IMR-90 (cell line): ENCODE measurements at regions not wholly inside any gene's neighbourhood (a gene's known extent, or its start where the extent isn't known, plus 50 kb on each side); places are given as distances from the start of the nearest gene placed in this dataset.

Source experiments
- ATAC-seq: fragments of 200-7000 bp; cut with Tn5 transposase; 2 replicates; pipeline ENCODE4 v1.9.1; 2020; ENCODE audit warnings: low read depth, mild to moderate bottlenecking, moderate library complexity
- BruUV-seq: library from RNA; stranded (reverse); fragments of 400-500 nt; replicated peaks from 2 replicates; lab custom pipeline; 2021; lab: Mats Ljungman, UMichigan
- CTCF ChIA-PET: fragments of 300-600 bp; formaldehyde crosslinking; extraction: SDS; loops from one replicate; lab custom pipeline; 2021; ENCODE audit warnings: antibody characterized with exemption; lab: Yijun Ruan, JAX
- POLR2A ChIA-PET: fragments of 300-600 bp; sonication (Branson Sonifier 250); formaldehyde crosslinking; loops from one replicate; lab custom pipeline; 2022; ENCODE audit warnings: antibody characterized with exemption; ENCODE audit not compliant: unreplicated experiment; lab: Charles Lee
- DNase-seq: peaks from one replicate; pipeline ENCODE4 v3.0.0; 2013
- H2AFZ ChIP-seq: replicated peaks from 2 replicates; pipeline ENCODE3; 2013; ENCODE audit warnings: low read length, mild to moderate bottlenecking; ENCODE audit not compliant: poor library complexity
- H2AK5ac ChIP-seq: 2 replicates; pipeline ENCODE4 v1.6.1; 2013; ENCODE audit warnings: low read depth, low read length, inconsistent platforms
- H2AK9ac ChIP-seq: replicated peaks from 2 replicates; pipeline ENCODE3; 2013; ENCODE audit warnings: mild to moderate bottlenecking, low read depth, low read length, moderate library complexity; ENCODE audit not compliant: poor library complexity
- H2BK120ac ChIP-seq: 2 replicates; pipeline ENCODE4 v1.6.1; 2013; ENCODE audit warnings: low read depth, low read length, inconsistent platforms
- H2BK15ac ChIP-seq: 3 replicates; pipeline ENCODE4 v1.6.1; 2013; ENCODE audit warnings: low read depth, low read length, inconsistent platforms
- H2BK20ac ChIP-seq: 2 replicates; pipeline ENCODE4 v1.6.1; 2013; ENCODE audit warnings: low read depth, mild to moderate bottlenecking, inconsistent platforms, low read length, moderate library complexity
- H2BK5ac ChIP-seq: 2 replicates; pipeline ENCODE4 v1.6.1; 2013; ENCODE audit warnings: mild to moderate bottlenecking, low read depth, low read length, inconsistent platforms; ENCODE audit not compliant: poor library complexity, severe bottlenecking
- H3K14ac ChIP-seq: replicated peaks from 2 replicates; pipeline ENCODE4 v1.6.1; 2013; ENCODE audit warnings: low read depth, low read length, inconsistent platforms
- H3K18ac ChIP-seq: 2 replicates; pipeline ENCODE4 v1.6.1; 2013; ENCODE audit warnings: low read depth, low read length, control low read depth
- H3K23ac ChIP-seq: 2 replicates; pipeline ENCODE4 v1.6.1; 2013; ENCODE audit warnings: low read depth, low read length, inconsistent platforms
- H3K27ac ChIP-seq: 2 replicates; pipeline ENCODE4 v1.5.1; 2013; ENCODE audit warnings: mild to moderate bottlenecking, control low read depth, low read length; ENCODE audit not compliant: insufficient read depth
- H3K27me3 ChIP-seq: 2 replicates; pipeline ENCODE4 v1.6.1; 2013; ENCODE audit warnings: low read length; ENCODE audit not compliant: control insufficient read depth, insufficient read depth
- H3K36me3 ChIP-seq: 2 replicates; pipeline ENCODE4 v1.6.1; 2013; ENCODE audit warnings: low read length, mixed read lengths; ENCODE audit not compliant: control insufficient read depth, insufficient read depth
- H3K4ac ChIP-seq: 2 replicates; pipeline ENCODE4 v1.6.1; 2013; ENCODE audit warnings: low read depth, low read length, inconsistent platforms
- H3K4me1 ChIP-seq: 2 replicates; pipeline ENCODE4 v1.6.1; 2013; ENCODE audit warnings: low read length, mixed read lengths; ENCODE audit not compliant: control insufficient read depth, insufficient read depth
- H3K4me2 ChIP-seq: 2 replicates; pipeline ENCODE4 v1.6.1; 2013; ENCODE audit warnings: low read depth, mild to moderate bottlenecking, control low read depth, low read length, moderate library complexity
- H3K4me3 ChIP-seq: 2 replicates; pipeline ENCODE4 v1.5.1; 2013; ENCODE audit warnings: low read depth, mild to moderate bottlenecking, control low read depth, low read length, moderate library complexity; ENCODE audit not compliant: insufficient read depth
- H3K56ac ChIP-seq: 2 replicates; pipeline ENCODE4 v1.6.1; 2013; ENCODE audit warnings: low read length, inconsistent platforms; ENCODE audit not compliant: insufficient read depth; ENCODE audit errors: extremely low read depth
- H3K79me1 ChIP-seq, 2 experiments: 2 replicates each; pipeline ENCODE4 v1.6.1; 2013; ENCODE audit warnings: low read length in 2 of 2, inconsistent platforms in 1 of 2, low read depth in 1 of 2
- H3K9ac ChIP-seq: 2 replicates; pipeline ENCODE4 v1.6.1; 2013; ENCODE audit warnings: low read depth, low read length, control low read depth
- H3K9me1 ChIP-seq: 2 replicates; pipeline ENCODE4 v1.6.1; 2013; ENCODE audit warnings: low read length, inconsistent platforms; ENCODE audit not compliant: insufficient read depth
- H3K9me3 ChIP-seq: 2 replicates; pipeline ENCODE4 v1.6.1; 2013; ENCODE audit warnings: low read length; ENCODE audit not compliant: control insufficient read depth, insufficient read depth
- H4K20me1 ChIP-seq: 2 replicates; pipeline ENCODE4 v1.6.1; 2013; ENCODE audit warnings: low read length, inconsistent platforms; ENCODE audit not compliant: insufficient read depth
- H4K5ac ChIP-seq: 2 replicates; pipeline ENCODE4 v1.6.1; 2013; ENCODE audit warnings: mild to moderate bottlenecking, low read depth, low read length, control low read depth
- H4K8ac ChIP-seq, 2 experiments: 2 replicates each; pipeline ENCODE4 v1.6.1; 2013; ENCODE audit warnings: low read depth in 2 of 2, low read length in 2 of 2, control low read depth in 1 of 2, inconsistent platforms in 1 of 2
- H4K91ac ChIP-seq: 2 replicates; pipeline ENCODE4 v1.6.1; 2013; ENCODE audit warnings: low read depth, low read length, inconsistent platforms; ENCODE audit not compliant: insufficient read depth
- BHLHE40 ChIP-seq: fragments of 150-350 bp; IDR thresholded peaks from 2 replicates; pipeline ENCODE4 v1.6.1; 2016; ENCODE audit warnings: mild to moderate bottlenecking, low read depth, low read length
- CEBPB ChIP-seq: IDR thresholded peaks from 2 replicates; pipeline ENCODE4 v1.6.1; 2012; ENCODE audit warnings: low read depth, low read length, improper control_type of control experiment
- CHD1 ChIP-seq: IDR thresholded peaks from 2 replicates; pipeline ENCODE4 v1.6.1; 2012; ENCODE audit warnings: low read depth, low read length, improper control_type of control experiment
- FOS ChIP-seq: fragments of 150-350 bp; IDR thresholded peaks from 2 replicates; pipeline ENCODE4 v1.6.1; 2016; ENCODE audit warnings: low read depth, low read length
- MAFK ChIP-seq: IDR thresholded peaks from 2 replicates; pipeline ENCODE4 v1.6.1; 2012; ENCODE audit warnings: low read depth, low read length, improper control_type of control experiment
- MAZ ChIP-seq: IDR thresholded peaks from 2 replicates; pipeline ENCODE4 v1.6.1; 2012; ENCODE audit warnings: low read depth, mild to moderate bottlenecking, low read length, improper control_type of control experiment, moderate library complexity, borderline replicate concordance
- MXI1 ChIP-seq: IDR thresholded peaks from 2 replicates; pipeline ENCODE4 v1.6.1; 2012; ENCODE audit warnings: low read depth, mild to moderate bottlenecking, low read length, moderate library complexity, borderline replicate concordance
- NFE2L2 ChIP-seq: fragments of 150-350 bp; IDR thresholded peaks from 2 replicates; pipeline ENCODE4 v1.6.1; 2016; ENCODE audit warnings: low read depth, mild to moderate bottlenecking, low read length
- POLR2A ChIP-seq: IDR thresholded peaks from 2 replicates; pipeline ENCODE4 v1.6.1; 2012; ENCODE audit warnings: mild to moderate bottlenecking, low read depth, low read length
- RAD21 ChIP-seq: IDR thresholded peaks from 2 replicates; pipeline ENCODE4 v1.6.1; 2012; ENCODE audit warnings: low read length, improper control_type of control experiment
- RCOR1 ChIP-seq: IDR thresholded peaks from 2 replicates; pipeline ENCODE4 v1.6.1; 2012; ENCODE audit warnings: mild to moderate bottlenecking, low read length, improper control_type of control experiment; ENCODE audit not compliant: insufficient replicate concordance
- RFX5 ChIP-seq: IDR thresholded peaks from 2 replicates; pipeline ENCODE4 v1.8.0; 2012; ENCODE audit warnings: low read depth, mild to moderate bottlenecking, low read length, moderate library complexity
- SMC3 ChIP-seq: fragments of 150-350 bp; IDR thresholded peaks from 2 replicates; pipeline ENCODE4 v1.6.1; 2016; ENCODE audit warnings: low read depth, mild to moderate bottlenecking, antibody characterized with exemption, low read length, moderate library complexity
- whole genome bisulfite sequencing, 2 experiments: methylation state at CpG; one replicate each; pipeline versions ENCODE4 v1.1.5 to v1.1.7; 2013; ENCODE audit warnings: missing lambda C conversion rate in 2 of 2; ENCODE audit not compliant: insufficient read length in 1 of 2; ENCODE audit errors: extremely low coverage in 2 of 2; 5-methylcytosine and 5-hydroxymethylcytosine counted together
- dilution Hi-C: fragments of 300-500 bp; cut with HindIII; formaldehyde crosslinking; loops from one replicate; pipeline ENCODE4 v1.14.3; 2018; ENCODE audit warnings: low sequenced_read_pairs; ENCODE audit not compliant: unreplicated experiment
- in situ Hi-C: fragments of 300-500 bp; cut with MboI; formaldehyde crosslinking; loops from 3 replicates; pipeline ENCODE4 v1.14.3; 2019; ENCODE audit warnings: low sequenced_read_pairs, inconsistent platforms, mixed read lengths
- intact Hi-C: fragments of 100-400 bp; cut with micrococcal nuclease; formaldehyde crosslinking; loops from 2 replicates; pipeline ENCODE4 v1.10.0; 2022
- TF ChIP-seq, protein P1 (sequence below): fragments of 150-350 bp; IDR thresholded peaks from 2 replicates; pipeline ENCODE4 v1.6.1; 2016; ENCODE audit warnings: low read depth, mild to moderate bottlenecking, low read length, moderate library complexity, borderline replicate concordance
- TF ChIP-seq, protein P2 (sequence below): fragments of 150-350 bp; IDR thresholded peaks from 2 replicates; pipeline ENCODE4 v1.6.1; 2017; ENCODE audit warnings: mild to moderate bottlenecking, antibody characterized with exemption, low read length, low read depth
- TF ChIP-seq, protein P3 (sequence below): conservative IDR thresholded peaks from 2 replicates; pipeline ENCODE4 v1.5.1; 2012; ENCODE audit warnings: mild to moderate bottlenecking, low read depth, low read length, improper control_type of control experiment

DNA sequence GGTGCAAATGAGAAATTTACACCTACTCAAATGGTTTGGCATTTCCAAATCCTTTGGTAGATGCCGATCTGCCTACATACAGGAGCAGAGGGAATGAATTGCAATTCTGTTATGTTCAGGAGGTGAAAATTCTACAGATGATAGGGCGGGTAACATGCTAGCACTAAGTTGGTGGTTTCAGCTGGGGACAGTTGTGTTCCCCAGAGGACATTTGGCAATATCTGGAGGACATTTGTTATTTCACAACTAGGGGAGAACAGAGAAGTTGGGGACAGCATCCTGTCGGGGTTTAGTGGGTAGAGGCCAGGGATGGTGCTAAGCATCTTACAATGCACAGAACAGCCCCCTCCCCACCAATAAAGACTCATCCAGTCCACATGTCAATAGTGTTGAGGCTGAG lies 96.5 kb upstream of the PUDP start:
- BruUV-seq = no TSS peak
- H3K4me1 ChIP-seq = no peaks in the 10 kb centered on the region

More for the DNA sequence above, 96.5 kb upstream of the PUDP start:
- Histone ChIP-seq H3K56ac (no peak overlapping the region), H3K9me3 (peaks cover 2% of the 10 kb centered on the region; the same call in 1 of the 2 replicates), H4K5ac (no peak overlapping the region), H2BK120ac (no peak overlapping the region), H4K8ac (no peak overlapping the region), H3K27ac (no peak overlapping the region), H2BK15ac (no peak overlapping the region), H3K14ac (no peak overlapping the region), H3K18ac (no peak overlapping the region), H2BK5ac (no peak overlapping the region), H4K20me1 (no peaks in the 10 kb centered on the region), H2AK9ac (no peak overlapping the region), H3K27me3 (no peaks in the 10 kb centered on the region), H3K79me1 (no peaks in the 10 kb centered on the region), H3K4me3 (no peak overlapping the region), H3K9ac (no peak overlapping the region), H2AFZ (no peak overlapping the region), H2BK20ac (no peak overlapping the region), H3K4ac (no peak overlapping the region), H4K91ac (no peak overlapping the region), H2AK5ac (no peak overlapping the region), H3K4me2 (no peak overlapping the region), H3K36me3 (no peaks in the 10 kb centered on the region), H3K23ac (no peak overlapping the region), H3K9me1 (no peaks in the 10 kb centered on the region)
- dilution Hi-C loops = no loop called here
- in situ Hi-C loops = no loop called here
- intact Hi-C loops = no loop called here
- ATAC-seq (no peak), DNase-seq (no peak)
- POLR2A ChIA-PET = no interaction called here
- TF ChIP-seq RFX5 (no peak), BHLHE40 (no peak), MXI1 (no peak), FOS (no peak), SMC3 (no peak), MAZ (no peak), POLR2A (no peak), RAD21 (no peak), CHD1 (no peak), MAFK (no peak), CEBPB (no peak), RCOR1 (no peak), NFE2L2 (no peak)
- TF ChIP-seq, protein P1, sequence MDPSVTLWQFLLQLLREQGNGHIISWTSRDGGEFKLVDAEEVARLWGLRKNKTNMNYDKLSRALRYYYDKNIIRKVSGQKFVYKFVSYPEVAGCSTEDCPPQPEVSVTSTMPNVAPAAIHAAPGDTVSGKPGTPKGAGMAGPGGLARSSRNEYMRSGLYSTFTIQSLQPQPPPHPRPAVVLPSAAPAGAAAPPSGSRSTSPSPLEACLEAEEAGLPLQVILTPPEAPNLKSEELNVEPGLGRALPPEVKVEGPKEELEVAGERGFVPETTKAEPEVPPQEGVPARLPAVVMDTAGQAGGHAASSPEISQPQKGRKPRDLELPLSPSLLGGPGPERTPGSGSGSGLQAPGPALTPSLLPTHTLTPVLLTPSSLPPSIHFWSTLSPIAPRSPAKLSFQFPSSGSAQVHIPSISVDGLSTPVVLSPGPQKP = no peak
- TF ChIP-seq, protein P2, sequence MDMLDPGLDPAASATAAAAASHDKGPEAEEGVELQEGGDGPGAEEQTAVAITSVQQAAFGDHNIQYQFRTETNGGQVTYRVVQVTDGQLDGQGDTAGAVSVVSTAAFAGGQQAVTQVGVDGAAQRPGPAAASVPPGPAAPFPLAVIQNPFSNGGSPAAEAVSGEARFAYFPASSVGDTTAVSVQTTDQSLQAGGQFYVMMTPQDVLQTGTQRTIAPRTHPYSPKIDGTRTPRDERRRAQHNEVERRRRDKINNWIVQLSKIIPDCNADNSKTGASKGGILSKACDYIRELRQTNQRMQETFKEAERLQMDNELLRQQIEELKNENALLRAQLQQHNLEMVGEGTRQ = no peak
- TF ChIP-seq, protein P3, sequence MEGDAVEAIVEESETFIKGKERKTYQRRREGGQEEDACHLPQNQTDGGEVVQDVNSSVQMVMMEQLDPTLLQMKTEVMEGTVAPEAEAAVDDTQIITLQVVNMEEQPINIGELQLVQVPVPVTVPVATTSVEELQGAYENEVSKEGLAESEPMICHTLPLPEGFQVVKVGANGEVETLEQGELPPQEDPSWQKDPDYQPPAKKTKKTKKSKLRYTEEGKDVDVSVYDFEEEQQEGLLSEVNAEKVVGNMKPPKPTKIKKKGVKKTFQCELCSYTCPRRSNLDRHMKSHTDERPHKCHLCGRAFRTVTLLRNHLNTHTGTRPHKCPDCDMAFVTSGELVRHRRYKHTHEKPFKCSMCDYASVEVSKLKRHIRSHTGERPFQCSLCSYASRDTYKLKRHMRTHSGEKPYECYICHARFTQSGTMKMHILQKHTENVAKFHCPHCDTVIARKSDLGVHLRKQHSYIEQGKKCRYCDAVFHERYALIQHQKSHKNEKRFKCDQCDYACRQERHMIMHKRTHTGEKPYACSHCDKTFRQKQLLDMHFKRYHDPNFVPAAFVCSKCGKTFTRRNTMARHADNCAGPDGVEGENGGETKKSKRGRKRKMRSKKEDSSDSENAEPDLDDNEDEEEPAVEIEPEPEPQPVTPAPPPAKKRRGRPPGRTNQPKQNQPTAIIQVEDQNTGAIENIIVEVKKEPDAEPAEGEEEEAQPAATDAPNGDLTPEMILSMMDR = no peak
- WGBS, 2 experiments = no CpG with 5 or more reads among the region's 3 CpGs
- CTCF ChIA-PET = no interaction called here
